Keratinocyte (primary cell): ENCODE measurements at regions not wholly inside any gene's neighbourhood (a gene's known extent, or its start where the extent isn't known, plus 50 kb on each side); places are given as distances from the start of the nearest gene placed in this dataset.

Experiments used
- DNase-seq: peaks from one replicate; pipeline ENCODE4 v3.0.0-alpha.2; 2011; ENCODE audit warnings: low read depth, missing footprints, low spot score
- FAIRE-seq: peaks from 2 replicates; lab custom pipeline; 2011; peaks lifted over from hg19 to GRCh38; lab: Jason Lieb, UNC
- H2AFZ ChIP-seq: 2 replicates; pipeline ENCODE4 v1.6.0; 2012; ENCODE audit warnings: low read length, control low read depth, inconsistent platforms; ENCODE audit not compliant: control insufficient read depth
- H3K27ac ChIP-seq: 2 replicates; pipeline ENCODE4 v1.5.1; 2011; ENCODE audit warnings: low read length; ENCODE audit not compliant: control insufficient read depth, insufficient read depth
- H3K27me3 ChIP-seq: 3 replicates; pipeline ENCODE4 v1.6.0; 2011; ENCODE audit warnings: low read length; ENCODE audit not compliant: control insufficient read depth, insufficient read depth; ENCODE audit errors: extremely low read depth
- H3K36me3 ChIP-seq, 2 experiments: 2 replicates in 1 of 2; 3 replicates in 1 of 2; pipeline ENCODE4 v1.5.1; 2011; ENCODE audit warnings: low read length in 2 of 2, mild to moderate bottlenecking in 1 of 2; ENCODE audit not compliant: control insufficient read depth in 2 of 2, insufficient read depth in 2 of 2; ENCODE audit errors: extremely low read depth in 1 of 2
- H3K4me1 ChIP-seq: 3 replicates; pipeline ENCODE4 v1.5.1; 2011; ENCODE audit warnings: low read length; ENCODE audit not compliant: control insufficient read depth, insufficient read depth; ENCODE audit errors: extremely low read depth
- H3K4me2 ChIP-seq: 3 replicates; pipeline ENCODE4 v1.6.0; 2011; ENCODE audit warnings: low read depth, low read length; ENCODE audit not compliant: control insufficient read depth, insufficient read depth; ENCODE audit errors: extremely low read depth
- H3K4me3 ChIP-seq, 3 experiments: fragments of 200-600 bp in 1 of 3; sonication (generic) in 1 of 3; 2 replicates in 2 of 3; 3 replicates in 1 of 3; pipeline ENCODE4 v1.5.1; 2011 to 2016; ENCODE audit warnings: low read length in 3 of 3, mild to moderate bottlenecking in 3 of 3, control low read depth in 2 of 3, inconsistent platforms in 1 of 3, low read depth in 1 of 3, mixed read lengths in 1 of 3, mixed run types in 1 of 3, moderate library complexity in 1 of 3; ENCODE audit not compliant: control insufficient read depth in 2 of 3, insufficient read depth in 2 of 3; ENCODE audit errors: extremely low read depth in 1 of 3
- H3K79me2 ChIP-seq: 2 replicates; pipeline ENCODE4 v1.6.0; 2012; ENCODE audit warnings: low read length; ENCODE audit not compliant: control insufficient read depth, insufficient read depth
- H3K9ac ChIP-seq: 3 replicates; pipeline ENCODE4 v1.6.0; 2011; ENCODE audit warnings: low read length; ENCODE audit not compliant: control insufficient read depth, insufficient read depth; ENCODE audit errors: extremely low read depth
- H3K9me1 ChIP-seq: 3 replicates; pipeline ENCODE4 v1.6.0; 2011; ENCODE audit warnings: low read length; ENCODE audit not compliant: control insufficient read depth, insufficient read depth; ENCODE audit errors: extremely low read depth
- H3K9me3 ChIP-seq: 2 replicates; pipeline ENCODE4 v1.5.1; 2012; ENCODE audit warnings: low read depth, low read length; ENCODE audit not compliant: control insufficient read depth
- H4K20me1 ChIP-seq: 3 replicates; pipeline ENCODE4 v1.6.0; 2011; ENCODE audit warnings: low read length; ENCODE audit not compliant: control insufficient read depth, insufficient read depth; ENCODE audit errors: extremely low read depth
- EZH2 ChIP-seq: IDR thresholded peaks from one replicate; pipeline ENCODE4 v1.6.1; 2012; ENCODE audit warnings: inconsistent platforms, mild to moderate bottlenecking, low read length, moderate library complexity
- dilution Hi-C: fragments of 300-500 bp; cut with MboI; formaldehyde crosslinking; loops from one replicate; pipeline ENCODE4 v1.7.0; 2020; ENCODE audit warnings: low sequenced_read_pairs; ENCODE audit not compliant: extremely low pct_ligation_motif_present
- TF ChIP-seq, protein P1 (sequence below), 3 experiments: IDR thresholded peaks in 1 of 3; conservative IDR thresholded peaks in 1 of 3; optimal IDR thresholded peaks in 1 of 3; 2 replicates in 2 of 3; 3 replicates in 1 of 3; pipeline versions ENCODE3 to v1.5.1; 2011; ENCODE audit warnings: low read length in 3 of 3, mild to moderate bottlenecking in 3 of 3, moderate library complexity in 2 of 3, control low read depth in 1 of 3, inconsistent platforms in 1 of 3; ENCODE audit not compliant: insufficient read depth in 2 of 3; ENCODE audit errors: extremely low read depth in 1 of 3

DNA sequence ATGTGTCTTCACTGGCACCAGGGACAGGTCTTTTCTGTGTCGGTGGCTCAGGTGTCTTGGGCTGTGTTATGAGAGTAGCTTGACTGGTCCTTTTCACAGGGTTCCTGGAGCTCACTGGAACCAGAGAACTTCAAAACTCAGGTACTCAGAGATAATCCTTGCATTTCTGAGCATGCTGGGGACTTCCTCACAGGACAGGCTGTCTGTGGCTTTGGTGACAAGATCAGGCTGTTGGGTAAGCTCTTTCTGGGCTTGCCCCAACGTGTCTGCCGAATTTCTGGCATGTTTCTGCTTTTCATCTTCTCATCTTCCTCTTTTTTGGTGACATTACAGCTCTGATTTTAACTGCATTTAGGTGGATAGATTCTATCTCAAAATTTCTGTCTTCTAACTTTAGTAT is 270.0 kb downstream of the CDH26 start:
- TF ChIP-seq, protein P1, sequence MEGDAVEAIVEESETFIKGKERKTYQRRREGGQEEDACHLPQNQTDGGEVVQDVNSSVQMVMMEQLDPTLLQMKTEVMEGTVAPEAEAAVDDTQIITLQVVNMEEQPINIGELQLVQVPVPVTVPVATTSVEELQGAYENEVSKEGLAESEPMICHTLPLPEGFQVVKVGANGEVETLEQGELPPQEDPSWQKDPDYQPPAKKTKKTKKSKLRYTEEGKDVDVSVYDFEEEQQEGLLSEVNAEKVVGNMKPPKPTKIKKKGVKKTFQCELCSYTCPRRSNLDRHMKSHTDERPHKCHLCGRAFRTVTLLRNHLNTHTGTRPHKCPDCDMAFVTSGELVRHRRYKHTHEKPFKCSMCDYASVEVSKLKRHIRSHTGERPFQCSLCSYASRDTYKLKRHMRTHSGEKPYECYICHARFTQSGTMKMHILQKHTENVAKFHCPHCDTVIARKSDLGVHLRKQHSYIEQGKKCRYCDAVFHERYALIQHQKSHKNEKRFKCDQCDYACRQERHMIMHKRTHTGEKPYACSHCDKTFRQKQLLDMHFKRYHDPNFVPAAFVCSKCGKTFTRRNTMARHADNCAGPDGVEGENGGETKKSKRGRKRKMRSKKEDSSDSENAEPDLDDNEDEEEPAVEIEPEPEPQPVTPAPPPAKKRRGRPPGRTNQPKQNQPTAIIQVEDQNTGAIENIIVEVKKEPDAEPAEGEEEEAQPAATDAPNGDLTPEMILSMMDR (optimal IDR thresholded peaks at IDR 0.05 in 1 of 3, IDR thresholded peaks at IDR 0.05 in 1 of 3, conservative IDR thresholded peaks at IDR 0.05 in 1 of 3; ENCODE audit: extremely low read depth in 1 of 3, insufficient read depth in 2 of 3, low read length in 3 of 3): no peak
- TF ChIP-seq EZH2: no peak
- Histone ChIP-seq H3K27ac (no peak overlapping the region), H3K4me1 (peaks cover 3% of the 10 kb centered on the region), H3K9ac (no peak overlapping the region), H3K4me3 (no peak overlapping the region), H3K9me3 (no peaks in the 10 kb centered on the region), H4K20me1 (no peaks in the 10 kb centered on the region), H3K9me1 (no peaks in the 10 kb centered on the region), H3K27me3 (no peaks in the 10 kb centered on the region), H2AFZ (no peak overlapping the region), H3K36me3 (no peaks in the 10 kb centered on the region), H3K79me2 (no peaks in the 10 kb centered on the region), H3K4me2 (no peak overlapping the region)
- DNase-seq (no peak), FAIRE-seq (no peak)
- dilution Hi-C loops: no loop called here

DNA sequence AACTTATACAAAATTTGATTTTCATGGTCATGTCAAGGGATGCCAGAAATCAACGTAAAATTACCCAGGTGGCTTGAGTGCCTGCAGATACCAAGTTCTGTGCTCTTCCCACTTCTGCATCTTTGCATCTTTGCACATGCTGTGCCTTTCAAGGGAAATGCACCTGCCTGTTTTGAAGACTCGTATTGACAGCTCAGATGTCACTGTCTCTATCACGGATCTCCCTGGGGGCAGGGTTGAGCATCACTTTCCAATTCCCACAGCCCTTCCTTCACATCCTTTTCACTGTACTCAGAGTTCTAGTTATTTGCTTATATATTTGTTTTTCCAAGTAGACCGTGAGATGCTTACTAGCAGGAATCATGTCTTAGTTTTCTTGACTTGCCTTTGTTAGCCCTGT is 274.2 kb downstream of the CDH26 start:
- H3K4me3 ChIP-seq: no peak overlapping the region
- DNase-seq: no peak
- no peaks in the 10 kb centered on the region for H3K27me3 ChIP-seq
- no peaks in the 10 kb centered on the region for H3K79me2 ChIP-seq
- H3K9me1 ChIP-seq: no peaks in the 10 kb centered on the region
- no peak overlapping the region for H3K4me2 ChIP-seq
- no peak overlapping the region for H3K27ac ChIP-seq
- H4K20me1 ChIP-seq: no peaks in the 10 kb centered on the region
- TF ChIP-seq EZH2: no peak
- TF ChIP-seq, protein P1 (optimal IDR thresholded peaks at IDR 0.05 in 1 of 3, IDR thresholded peaks at IDR 0.05 in 1 of 3, conservative IDR thresholded peaks at IDR 0.05 in 1 of 3; ENCODE audit: extremely low read depth in 1 of 3, insufficient read depth in 2 of 3, low read length in 3 of 3): no peak
- H3K36me3 ChIP-seq: no peaks in the 10 kb centered on the region
- no peak for FAIRE-seq
- no peak overlapping the region for H2AFZ ChIP-seq
- H3K4me1 ChIP-seq: peaks cover 3% of the 10 kb centered on the region
- no peaks in the 10 kb centered on the region for H3K9me3 ChIP-seq
- dilution Hi-C loops: no loop called here
- H3K9ac ChIP-seq: no peak overlapping the region
